HepG2 (cell line): ENCODE measurements at regions not wholly inside any gene's neighbourhood (a gene's known extent, or its start where the extent isn't known, plus 50 kb on each side); places are given as distances from the start of the nearest gene placed in this dataset.

Source experiments
- ATAC-seq: fragments of 200-7000 bp; cut with Tn5 transposase; 3 replicates; pipeline ENCODE4 v1.9.1; 2020; ENCODE audit warnings: mild to moderate bottlenecking, moderate library complexity
- BruUV-seq: library from RNA; stranded (reverse); fragments of 400-500 nt; replicated peaks from 2 replicates; lab custom pipeline; 2021; lab: Mats Ljungman, UMichigan
- CTCF ChIA-PET: fragments of 300-600 bp; formaldehyde crosslinking; extraction: SDS; loops from one replicate; lab custom pipeline; 2021; ENCODE audit warnings: low total read pairs, inconsistent platforms, low intra/inter-chr PET ratio; lab: Yijun Ruan, JAX
- POLR2A ChIA-PET: fragments of 350-600 bp; sonication (Branson Sonifier 250); formaldehyde crosslinking; loops from one replicate; lab custom pipeline; 2020; ENCODE audit warnings: antibody characterized with exemption, inconsistent platforms; lab: Yijun Ruan, JAX
- DNase-seq: peaks from one replicate; pipeline ENCODE4 v3.0.0-alpha.2; 2015; ENCODE audit warnings: low spot score
- FAIRE-seq: peaks from 3 replicates; lab custom pipeline; 2011; peaks lifted over from hg19 to GRCh38; lab: Jason Lieb, UNC
- H2AFZ ChIP-seq: one replicate; pipeline ENCODE4 v1.6.1; 2011; ENCODE audit warnings: low read length, inconsistent platforms
- H3K27ac ChIP-seq: fragments of 300-600 bp; 3 replicates; pipeline ENCODE4 v1.8.0; 2011; ENCODE audit warnings: mixed run types, mild to moderate bottlenecking, mixed read lengths, low read length, inconsistent platforms; ENCODE audit not compliant: insufficient read depth; ENCODE audit errors: extremely low read length
- H3K27me3 ChIP-seq, 2 experiments: fragments of 200-600 bp in 1 of 2; 2 replicates in 1 of 2; 3 replicates in 1 of 2; pipeline versions ENCODE4 v1.6.0 to v1.8.0; 2011; ENCODE audit warnings: low read length in 2 of 2, mild to moderate bottlenecking in 2 of 2, moderate library complexity in 2 of 2, inconsistent platforms in 1 of 2; ENCODE audit not compliant: insufficient read depth in 2 of 2, control insufficient read depth in 1 of 2
- H3K36me3 ChIP-seq, 2 experiments: fragments of 200-600 bp in 1 of 2; replicated peaks in 1 of 2; 2 replicates in 1 of 2; 3 replicates in 1 of 2; pipeline versions ENCODE4 v1.5.1 to v1.8.0; 2011; ENCODE audit warnings: low read length in 2 of 2, inconsistent platforms in 1 of 2; ENCODE audit not compliant: insufficient read depth in 2 of 2, control insufficient read depth in 1 of 2
- H3K4me1 ChIP-seq: 2 replicates; pipeline ENCODE4 v1.5.1; 2012; ENCODE audit warnings: low read length, inconsistent platforms; ENCODE audit not compliant: insufficient read depth
- H3K4me2 ChIP-seq: 2 replicates; pipeline ENCODE4 v1.6.0; 2011; ENCODE audit warnings: low read depth, low read length, inconsistent platforms
- H3K4me3 ChIP-seq, 3 experiments: fragments of 200-600 bp in 1 of 3; sonication (generic), shearing (Covaris generic) in 1 of 3; replicated peaks in 1 of 3; 2 replicates each; pipeline ENCODE4 v1.5.1; 2011 to 2016; ENCODE audit warnings: low read length in 3 of 3, inconsistent platforms in 2 of 3, low read depth in 2 of 3, mild to moderate bottlenecking in 2 of 3, control low read depth in 1 of 3, mixed read lengths in 1 of 3; ENCODE audit not compliant: insufficient read depth in 1 of 3
- H3K79me2 ChIP-seq: one replicate; pipeline ENCODE4 v1.6.1; 2011; ENCODE audit warnings: low read length, inconsistent platforms; ENCODE audit not compliant: insufficient read depth
- H3K9ac ChIP-seq: 2 replicates; pipeline ENCODE4 v1.6.0; 2011; ENCODE audit warnings: mild to moderate bottlenecking, low read depth, low read length, inconsistent platforms; ENCODE audit not compliant: insufficient read depth
- H3K9me3 ChIP-seq: 2 replicates; pipeline ENCODE4 v1.5.1; 2012; ENCODE audit warnings: mild to moderate bottlenecking, low read length
- H4K20me1 ChIP-seq: 2 replicates; pipeline ENCODE4 v1.6.0; 2011; ENCODE audit warnings: inconsistent platforms, mild to moderate bottlenecking, low read length, moderate library complexity; ENCODE audit not compliant: insufficient read depth
- KDM3A ChIP-seq: IDR thresholded peaks from 2 replicates; pipeline ENCODE4 v1.6.1; 2018; ENCODE audit warnings: low read depth, missing compliant biosample characterization
- KLF11 ChIP-seq: IDR thresholded peaks from 2 replicates; pipeline ENCODE4 v1.6.1; 2016; ENCODE audit warnings: missing compliant biosample characterization
- KLF16 ChIP-seq, 2 experiments: sonication (generic) in 1 of 2; formaldehyde crosslinking in 1 of 2; IDR thresholded peaks; 2 replicates each; pipeline versions ENCODE4 v1.6.1 to v1.8.0; 2016 to 2023; ENCODE audit warnings: missing genetic modification reagents in 2 of 2, missing compliant biosample characterization in 1 of 2
- NR3C1 ChIP-seq: sonication (generic); formaldehyde crosslinking; IDR thresholded peaks from 2 replicates; pipeline ENCODE4 v1.4.0; 2020; ENCODE audit warnings: missing genetic modification reagents
- PAF1 ChIP-seq: IDR thresholded peaks from 2 replicates; pipeline ENCODE4 v1.6.1; 2016; ENCODE audit warnings: missing genetic modification reagents, missing compliant biosample characterization
- REXO4 ChIP-seq: sonication (generic); formaldehyde crosslinking; IDR thresholded peaks from 2 replicates; pipeline ENCODE4 v1.8.0; 2022; ENCODE audit warnings: missing genetic modification reagents, mild to moderate bottlenecking, borderline replicate concordance
- RFXAP ChIP-seq: sonication (generic); formaldehyde crosslinking; IDR thresholded peaks from 2 replicates; pipeline ENCODE4 v1.4.0; 2020; ENCODE audit warnings: missing genetic modification reagents, borderline replicate concordance
- SP5 ChIP-seq: IDR thresholded peaks from 2 replicates; pipeline ENCODE4 v1.6.1; 2016; ENCODE audit warnings: low read depth, borderline replicate concordance
- TARDBP ChIP-seq: sonication (generic); formaldehyde crosslinking; IDR thresholded peaks from 2 replicates; pipeline ENCODE4 v1.8.0; 2022; ENCODE audit warnings: mild to moderate bottlenecking, missing genetic modification reagents
- ZBTB42 ChIP-seq: sonication (generic); formaldehyde crosslinking; IDR thresholded peaks from 2 replicates; pipeline ENCODE4 v1.5.0; 2020; ENCODE audit warnings: mild to moderate bottlenecking, missing genetic modification reagents
- ZNF230 ChIP-seq: sonication (generic); formaldehyde crosslinking; IDR thresholded peaks from 2 replicates; pipeline ENCODE4 v1.4.0; 2020; ENCODE audit warnings: mild to moderate bottlenecking, missing genetic modification reagents
- ZNF282 ChIP-seq: fragments of 450-650 bp; IDR thresholded peaks from 2 replicates; pipeline ENCODE4 v1.6.1; 2018; ENCODE audit not compliant: partially characterized antibody
- ZNF30 ChIP-seq: sonication (generic); formaldehyde crosslinking; IDR thresholded peaks from 2 replicates; pipeline ENCODE4 v1.5.0; 2020; ENCODE audit warnings: mild to moderate bottlenecking, missing genetic modification reagents
- WGBS: methylation state at CpG from one replicate; pipeline ENCODE4 v1.1.6; 2017; ENCODE audit warnings: low lambda C conversion rate; 5-methylcytosine and 5-hydroxymethylcytosine counted together
- in situ Hi-C: cut with HindIII; loops from 2 replicates; pipeline ENCODE4 v1.10.0; 2017; ENCODE audit warnings: low pct_unique_long_range_greater_than_20kb; ENCODE audit not compliant: extremely low pct_ligation_motif_present
- intact Hi-C: fragments of 100-400 bp; cut with micrococcal nuclease; formaldehyde crosslinking; loops from one replicate; pipeline ENCODE4 v1.10.0; 2022; ENCODE audit not compliant: unreplicated experiment
- TF ChIP-seq, protein P1 (sequence below): sonication (generic); formaldehyde crosslinking; conservative IDR thresholded peaks from 2 replicates; pipeline ENCODE4 v1.4.0; 2020; ENCODE audit warnings: mild to moderate bottlenecking, missing genetic modification reagents, moderate library complexity
- TF ChIP-seq, protein P2 (sequence below): sonication (generic); formaldehyde crosslinking; conservative IDR thresholded peaks from 2 replicates; pipeline ENCODE4 v1.4.0; 2020; ENCODE audit warnings: missing genetic modification reagents
- TF ChIP-seq, protein P3 (sequence below): sonication (generic); formaldehyde crosslinking; IDR thresholded peaks from 2 replicates; pipeline ENCODE4 v1.9.0; 2021; ENCODE audit warnings: missing genetic modification reagents, mild to moderate bottlenecking, borderline replicate concordance
- TF ChIP-seq, protein P4 (sequence below), 2 experiments: sonication (generic) in 1 of 2; formaldehyde crosslinking in 1 of 2; IDR thresholded peaks; 2 replicates each; pipeline versions ENCODE4 v1.5.1 to v1.6.1; 2011 to 2020; ENCODE audit warnings: borderline replicate concordance in 1 of 2, low read depth in 1 of 2, low read length in 1 of 2, mild to moderate bottlenecking in 1 of 2, missing genetic modification reagents in 1 of 2, moderate library complexity in 1 of 2

DNA sequence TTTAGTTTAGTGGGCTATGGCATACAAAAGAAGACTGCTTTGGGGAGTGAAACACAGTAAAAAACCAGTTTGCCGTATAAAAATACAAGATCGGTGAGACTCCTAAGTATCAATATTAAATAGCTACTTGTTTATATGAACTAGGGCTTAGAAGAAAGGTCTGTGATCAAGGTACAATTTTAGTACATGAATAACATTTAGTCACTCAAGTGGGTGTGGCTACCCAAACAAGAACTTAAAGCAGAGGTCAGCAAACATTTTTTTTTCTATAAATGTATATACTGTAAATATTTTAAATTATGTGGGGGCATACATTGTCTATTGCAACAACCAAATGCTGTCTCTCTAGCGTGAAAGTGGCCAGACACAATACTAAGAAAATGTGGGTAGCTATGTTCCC is 1452.5 kb upstream of the NUDT12 start:
- Histone ChIP-seq H3K27ac (no peak overlapping the region), H3K27me3 (no peaks in the 10 kb centered on the region), H3K4me3 (no peak overlapping the region), H2AFZ (no peak overlapping the region), H3K36me3 (no peaks in the 10 kb centered on the region), H3K4me2 (no peak overlapping the region), H3K9ac (no peak overlapping the region), H3K9me3 (no peaks in the 10 kb centered on the region), H4K20me1 (no peaks in the 10 kb centered on the region), H3K4me1 (no peaks in the 10 kb centered on the region), H3K79me2 (no peaks in the 10 kb centered on the region)
- in situ Hi-C loops (no loop called here), intact Hi-C loops (no loop called here)
- FAIRE-seq (no peak), ATAC-seq (no peak), DNase-seq (no peak)
- WGBS = 68% methylated on average over 3 of the region's 3 CpGs
- ChIA-PET CTCF (no interaction called here), POLR2A (no interaction called here)
- BruUV-seq = no TSS peak
- TF ChIP-seq ZNF230 (CRISPR knock-in tag) = no peak
- no peak for TF ChIP-seq NR3C1 (CRISPR knock-in tag)
- no peak for TF ChIP-seq KLF16 (CRISPR knock-in tag; IDR thresholded peaks at IDR 0.05)
- no peak for TF ChIP-seq KDM3A (CRISPR knock-in tag)
- no peak for TF ChIP-seq SP5 (CRISPR knock-in tag)
- TF ChIP-seq, protein P1, sequence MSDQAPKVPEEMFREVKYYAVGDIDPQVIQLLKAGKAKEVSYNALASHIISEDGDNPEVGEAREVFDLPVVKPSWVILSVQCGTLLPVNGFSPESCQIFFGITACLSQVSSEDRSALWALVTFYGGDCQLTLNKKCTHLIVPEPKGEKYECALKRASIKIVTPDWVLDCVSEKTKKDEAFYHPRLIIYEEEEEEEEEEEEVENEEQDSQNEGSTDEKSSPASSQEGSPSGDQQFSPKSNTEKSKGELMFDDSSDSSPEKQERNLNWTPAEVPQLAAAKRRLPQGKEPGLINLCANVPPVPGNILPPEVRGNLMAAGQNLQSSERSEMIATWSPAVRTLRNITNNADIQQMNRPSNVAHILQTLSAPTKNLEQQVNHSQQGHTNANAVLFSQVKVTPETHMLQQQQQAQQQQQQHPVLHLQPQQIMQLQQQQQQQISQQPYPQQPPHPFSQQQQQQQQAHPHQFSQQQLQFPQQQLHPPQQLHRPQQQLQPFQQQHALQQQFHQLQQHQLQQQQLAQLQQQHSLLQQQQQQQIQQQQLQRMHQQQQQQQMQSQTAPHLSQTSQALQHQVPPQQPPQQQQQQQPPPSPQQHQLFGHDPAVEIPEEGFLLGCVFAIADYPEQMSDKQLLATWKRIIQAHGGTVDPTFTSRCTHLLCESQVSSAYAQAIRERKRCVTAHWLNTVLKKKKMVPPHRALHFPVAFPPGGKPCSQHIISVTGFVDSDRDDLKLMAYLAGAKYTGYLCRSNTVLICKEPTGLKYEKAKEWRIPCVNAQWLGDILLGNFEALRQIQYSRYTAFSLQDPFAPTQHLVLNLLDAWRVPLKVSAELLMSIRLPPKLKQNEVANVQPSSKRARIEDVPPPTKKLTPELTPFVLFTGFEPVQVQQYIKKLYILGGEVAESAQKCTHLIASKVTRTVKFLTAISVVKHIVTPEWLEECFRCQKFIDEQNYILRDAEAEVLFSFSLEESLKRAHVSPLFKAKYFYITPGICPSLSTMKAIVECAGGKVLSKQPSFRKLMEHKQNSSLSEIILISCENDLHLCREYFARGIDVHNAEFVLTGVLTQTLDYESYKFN (CRISPR knock-in tag) = no peak
- TF ChIP-seq, protein P2, sequence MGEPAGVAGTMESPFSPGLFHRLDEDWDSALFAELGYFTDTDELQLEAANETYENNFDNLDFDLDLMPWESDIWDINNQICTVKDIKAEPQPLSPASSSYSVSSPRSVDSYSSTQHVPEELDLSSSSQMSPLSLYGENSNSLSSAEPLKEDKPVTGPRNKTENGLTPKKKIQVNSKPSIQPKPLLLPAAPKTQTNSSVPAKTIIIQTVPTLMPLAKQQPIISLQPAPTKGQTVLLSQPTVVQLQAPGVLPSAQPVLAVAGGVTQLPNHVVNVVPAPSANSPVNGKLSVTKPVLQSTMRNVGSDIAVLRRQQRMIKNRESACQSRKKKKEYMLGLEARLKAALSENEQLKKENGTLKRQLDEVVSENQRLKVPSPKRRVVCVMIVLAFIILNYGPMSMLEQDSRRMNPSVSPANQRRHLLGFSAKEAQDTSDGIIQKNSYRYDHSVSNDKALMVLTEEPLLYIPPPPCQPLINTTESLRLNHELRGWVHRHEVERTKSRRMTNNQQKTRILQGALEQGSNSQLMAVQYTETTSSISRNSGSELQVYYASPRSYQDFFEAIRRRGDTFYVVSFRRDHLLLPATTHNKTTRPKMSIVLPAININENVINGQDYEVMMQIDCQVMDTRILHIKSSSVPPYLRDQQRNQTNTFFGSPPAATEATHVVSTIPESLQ (CRISPR knock-in tag) = no peak
- TF ChIP-seq ZBTB42 (CRISPR knock-in tag) = no peak
- TF ChIP-seq, protein P3, sequence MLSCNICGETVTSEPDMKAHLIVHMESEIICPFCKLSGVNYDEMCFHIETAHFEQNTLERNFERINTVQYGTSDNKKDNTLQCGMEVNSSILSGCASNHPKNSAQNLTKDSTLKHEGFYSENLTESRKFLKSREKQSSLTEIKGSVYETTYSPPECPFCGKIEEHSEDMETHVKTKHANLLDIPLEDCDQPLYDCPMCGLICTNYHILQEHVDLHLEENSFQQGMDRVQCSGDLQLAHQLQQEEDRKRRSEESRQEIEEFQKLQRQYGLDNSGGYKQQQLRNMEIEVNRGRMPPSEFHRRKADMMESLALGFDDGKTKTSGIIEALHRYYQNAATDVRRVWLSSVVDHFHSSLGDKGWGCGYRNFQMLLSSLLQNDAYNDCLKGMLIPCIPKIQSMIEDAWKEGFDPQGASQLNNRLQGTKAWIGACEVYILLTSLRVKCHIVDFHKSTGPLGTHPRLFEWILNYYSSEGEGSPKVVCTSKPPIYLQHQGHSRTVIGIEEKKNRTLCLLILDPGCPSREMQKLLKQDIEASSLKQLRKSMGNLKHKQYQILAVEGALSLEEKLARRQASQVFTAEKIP (CRISPR knock-in tag) = no peak
- TF ChIP-seq KLF11 = no peak
- TF ChIP-seq ZNF282 = no peak
- no peak for TF ChIP-seq TARDBP (CRISPR knock-in tag)
- TF ChIP-seq ZNF30 = no peak
- TF ChIP-seq REXO4 (CRISPR knock-in tag) = no peak
- TF ChIP-seq, protein P4, sequence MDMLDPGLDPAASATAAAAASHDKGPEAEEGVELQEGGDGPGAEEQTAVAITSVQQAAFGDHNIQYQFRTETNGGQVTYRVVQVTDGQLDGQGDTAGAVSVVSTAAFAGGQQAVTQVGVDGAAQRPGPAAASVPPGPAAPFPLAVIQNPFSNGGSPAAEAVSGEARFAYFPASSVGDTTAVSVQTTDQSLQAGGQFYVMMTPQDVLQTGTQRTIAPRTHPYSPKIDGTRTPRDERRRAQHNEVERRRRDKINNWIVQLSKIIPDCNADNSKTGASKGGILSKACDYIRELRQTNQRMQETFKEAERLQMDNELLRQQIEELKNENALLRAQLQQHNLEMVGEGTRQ (IDR thresholded peaks at IDR 0.05; ENCODE audit: low read depth, low read length) = no peak
- TF ChIP-seq, protein P4 (CRISPR knock-in tag; IDR thresholded peaks at IDR 0.05; ENCODE audit: borderline replicate concordance) = no peak
- TF ChIP-seq RFXAP (CRISPR knock-in tag) = no peak
- no peak for TF ChIP-seq PAF1 (CRISPR knock-in tag)
